SJCRH30 (cell line): ENCODE measurements at regions not wholly inside any gene's neighbourhood (a gene's known extent, or its start where the extent isn't known, plus 50 kb on each side); places are given as distances from the start of the nearest gene placed in this dataset.

Experiments
- DNase-seq, 2 experiments: peaks; one replicate each; pipeline ENCODE4 v3.0.0-alpha.2; 2015 to 2020
- H3K27ac ChIP-seq: fragments of 250-450 bp; sonication (Bioruptor Pico); 2 replicates; pipeline ENCODE4 v1.5.1; 2020; ENCODE audit warnings: mild to moderate bottlenecking, moderate library complexity
- H3K27me3 ChIP-seq: fragments of 250-450 bp; sonication (Bioruptor Pico); 2 replicates; pipeline ENCODE4 v1.5.1; 2020; ENCODE audit warnings: mild to moderate bottlenecking, moderate library complexity
- H3K36me3 ChIP-seq: fragments of 250-450 bp; sonication (Bioruptor Pico); 2 replicates; pipeline ENCODE4 v1.5.1; 2020; ENCODE audit warnings: mild to moderate bottlenecking, moderate library complexity
- H3K4me1 ChIP-seq: fragments of 250-450 bp; sonication (Bioruptor Pico); 2 replicates; pipeline ENCODE4 v1.5.1; 2020; ENCODE audit warnings: mild to moderate bottlenecking, moderate library complexity
- H3K4me3 ChIP-seq: fragments of 250-450 bp; sonication (Bioruptor Pico); 2 replicates; pipeline ENCODE4 v1.5.1; 2020; ENCODE audit warnings: mild to moderate bottlenecking, moderate library complexity
- H3K9me3 ChIP-seq: fragments of 250-450 bp; sonication (Bioruptor Pico); replicated peaks from 2 replicates; pipeline ENCODE4 v1.5.1; 2020; ENCODE audit warnings: mild to moderate bottlenecking, moderate library complexity

DNA sequence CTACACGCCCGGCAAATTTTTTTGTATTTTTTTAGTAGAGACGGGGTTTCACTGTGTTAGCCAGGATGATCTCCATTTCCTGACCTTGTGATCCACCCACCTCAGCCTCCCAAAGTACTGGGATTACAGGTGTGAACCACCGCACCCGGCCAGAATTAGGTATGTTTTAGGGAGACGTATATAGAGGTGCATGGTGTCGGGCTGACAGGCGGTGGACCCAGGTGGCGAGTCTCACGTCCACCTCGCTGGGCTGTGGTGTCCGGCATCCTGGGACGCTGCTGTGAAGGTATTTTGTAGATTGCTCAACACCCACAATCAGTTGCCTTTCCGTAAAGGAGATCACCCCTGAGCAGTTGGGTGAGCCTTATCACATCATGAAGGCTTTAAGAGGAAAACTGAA is 728.6 kb downstream of the BRD1 start:
- DNase-seq, result no peak
- Histone ChIP-seq H3K27ac (no peak overlapping the region), H3K36me3 (no peaks in the 10 kb centered on the region), H3K4me1 (no peaks in the 10 kb centered on the region), H3K4me3 (no peak overlapping the region), H3K27me3 (peaks cover 69% of the 10 kb centered on the region), H3K9me3 (no peaks in the 10 kb centered on the region)

GRCh38 chr22:49097966-49098365 is 729.7 kb downstream of the BRD1 start:
- Histone ChIP-seq H3K27me3 (peaks cover 59% of the 10 kb centered on the region), H3K4me3 (no peak overlapping the region), H3K9me3 (no peaks in the 10 kb centered on the region), H3K4me1 (no peaks in the 10 kb centered on the region), H3K36me3 (no peaks in the 10 kb centered on the region), H3K27ac (no peak overlapping the region)
- DNase-seq, result no peak

DNA sequence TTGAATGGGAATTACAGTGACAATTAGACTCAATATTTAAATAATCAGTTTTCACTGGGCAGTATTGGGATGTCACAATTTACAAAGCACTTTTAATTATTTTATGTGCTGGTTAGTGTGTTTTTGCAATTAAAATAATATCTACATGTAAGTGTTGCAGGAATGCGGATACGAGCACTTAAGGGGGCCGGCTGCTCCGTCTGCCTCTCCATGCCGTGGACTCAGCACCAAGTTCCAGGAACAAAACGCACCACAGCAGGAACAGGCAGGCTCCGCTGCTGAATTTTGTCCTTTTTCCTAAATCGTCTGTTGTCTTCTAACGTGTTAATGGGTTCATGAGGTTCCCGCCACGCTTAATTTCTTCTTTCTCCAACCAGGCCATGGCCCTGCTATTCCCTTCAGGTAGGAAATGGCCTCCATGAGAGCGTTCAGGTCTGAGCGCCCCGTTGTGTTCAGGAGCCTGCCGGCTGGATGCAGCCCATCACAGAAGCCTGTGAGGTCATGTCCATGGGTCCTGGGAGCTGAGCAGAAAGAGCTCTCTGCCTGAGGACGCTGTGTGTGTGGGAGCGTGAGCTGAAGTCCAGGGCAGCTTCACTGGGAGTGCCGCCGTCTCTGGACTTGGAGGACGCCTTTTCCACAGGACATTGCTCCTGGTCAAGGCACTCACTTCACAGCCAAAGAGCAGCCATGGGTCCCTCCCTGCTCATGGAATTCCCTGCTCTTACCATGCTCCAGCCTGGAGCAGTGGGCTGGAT is 730.3 kb downstream of the BRD1 start:
- Histone ChIP-seq H3K27me3 (peaks cover 58% of the 10 kb centered on the region), H3K9me3 (no peaks in the 10 kb centered on the region), H3K4me3 (no peak overlapping the region), H3K27ac (no peak overlapping the region), H3K4me1 (no peaks in the 10 kb centered on the region), H3K36me3 (no peaks in the 10 kb centered on the region)
- DNase-seq, result no peak

- Histone ChIP-seq H3K36me3 (no peaks in the 10 kb centered on the region), H3K9me3 (no peaks in the 10 kb centered on the region), H3K4me3 (no peak overlapping the region), H3K27ac (no peak overlapping the region), H3K4me1 (no peaks in the 10 kb centered on the region), H3K27me3 (peaks cover 56% of the 10 kb centered on the region)
- DNase-seq, result no peak
These were observed 731.2 kb downstream of the BRD1 start for GRCh38 chr22:49096476-49096875.

- H3K27me3 ChIP-seq, result peaks cover 55% of the 10 kb centered on the region
- H3K36me3 ChIP-seq, result no peaks in the 10 kb centered on the region
- H3K9me3 ChIP-seq, result no peaks in the 10 kb centered on the region
- no peak overlapping the region for H3K27ac ChIP-seq
- H3K4me1 ChIP-seq, result no peaks in the 10 kb centered on the region
- H3K4me3 ChIP-seq, result no peak overlapping the region
- DNase-seq, result no peak
These were observed 732.3 kb downstream of the BRD1 start for GRCh38 chr22:49095366-49095765.

- no peak for DNase-seq
- Histone ChIP-seq H3K4me3 (no peak overlapping the region), H3K36me3 (no peaks in the 10 kb centered on the region), H3K4me1 (no peaks in the 10 kb centered on the region), H3K27ac (no peak overlapping the region), H3K9me3 (no peaks in the 10 kb centered on the region), H3K27me3 (peaks cover 55% of the 10 kb centered on the region)
These were observed 732.8 kb downstream of the BRD1 start for GRCh38 chr22:49094858-49095257.

DNA sequence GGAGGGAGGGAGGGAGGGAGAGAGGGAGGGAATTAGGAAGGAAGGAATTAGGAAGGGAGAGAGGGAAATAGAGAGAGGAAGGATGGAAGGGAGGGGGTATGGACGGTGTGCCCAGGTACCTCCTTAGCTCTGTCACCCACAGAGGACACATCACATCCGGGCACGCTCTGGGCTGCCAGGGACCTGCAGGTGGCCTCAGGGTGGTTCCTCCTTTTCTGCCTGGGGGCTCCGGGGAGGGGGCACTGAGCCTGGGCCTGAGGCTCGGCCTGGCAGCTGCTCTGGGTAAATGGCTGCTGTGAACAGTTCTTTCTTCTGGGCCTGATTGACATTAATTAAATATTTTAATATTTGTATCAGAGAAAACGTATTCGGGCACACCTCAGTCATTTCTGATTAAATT is 733.5 kb downstream of the BRD1 start:
- H3K27ac ChIP-seq, result no peak overlapping the region
- no peaks in the 10 kb centered on the region for H3K9me3 ChIP-seq
- H3K4me1 ChIP-seq, result no peaks in the 10 kb centered on the region
- no peak overlapping the region for H3K4me3 ChIP-seq
- H3K36me3 ChIP-seq, result no peaks in the 10 kb centered on the region
- no peak for DNase-seq
- peaks cover 56% of the 10 kb centered on the region for H3K27me3 ChIP-seq

- no peak for DNase-seq
- Histone ChIP-seq H3K27me3 (peaks cover 61% of the 10 kb centered on the region), H3K27ac (no peak overlapping the region), H3K36me3 (no peaks in the 10 kb centered on the region), H3K9me3 (no peaks in the 10 kb centered on the region), H3K4me3 (no peak overlapping the region), H3K4me1 (no peaks in the 10 kb centered on the region)
These were observed 734.3 kb downstream of the BRD1 start for GRCh38 chr22:49093192-49093880.

DNA sequence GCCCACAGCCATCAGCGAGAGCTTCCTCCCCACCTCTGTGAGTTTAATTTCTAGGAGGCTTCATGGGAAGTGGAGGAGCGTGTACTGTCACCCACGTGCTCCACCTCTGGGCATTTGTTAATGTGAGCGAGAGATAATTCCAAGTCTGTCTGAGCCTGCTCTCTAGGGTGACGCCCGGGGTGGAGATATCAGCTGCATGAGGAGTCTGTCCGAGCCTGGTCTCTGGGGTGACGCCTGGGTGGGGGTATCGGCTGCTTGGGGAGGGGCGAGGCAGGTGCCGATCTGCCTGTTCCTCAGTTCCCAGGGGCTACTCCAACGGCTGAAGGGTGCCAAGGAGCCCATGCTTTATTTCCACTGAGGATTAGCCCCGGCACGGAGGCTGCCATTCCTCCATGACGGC is 735.0 kb downstream of the BRD1 start:
- Histone ChIP-seq H3K27ac (no peak overlapping the region), H3K9me3 (no peaks in the 10 kb centered on the region), H3K4me3 (no peak overlapping the region), H3K27me3 (peaks cover 55% of the 10 kb centered on the region), H3K36me3 (no peaks in the 10 kb centered on the region), H3K4me1 (no peaks in the 10 kb centered on the region)
- DNase-seq, result no peak

- Histone ChIP-seq H3K4me1 (no peaks in the 10 kb centered on the region), H3K27me3 (peaks cover 55% of the 10 kb centered on the region), H3K27ac (no peak overlapping the region), H3K36me3 (no peaks in the 10 kb centered on the region), H3K9me3 (no peaks in the 10 kb centered on the region), H3K4me3 (no peak overlapping the region)
- no peak for DNase-seq
These were observed 735.6 kb downstream of the BRD1 start for GRCh38 chr22:49091917-49092545.

DNA sequence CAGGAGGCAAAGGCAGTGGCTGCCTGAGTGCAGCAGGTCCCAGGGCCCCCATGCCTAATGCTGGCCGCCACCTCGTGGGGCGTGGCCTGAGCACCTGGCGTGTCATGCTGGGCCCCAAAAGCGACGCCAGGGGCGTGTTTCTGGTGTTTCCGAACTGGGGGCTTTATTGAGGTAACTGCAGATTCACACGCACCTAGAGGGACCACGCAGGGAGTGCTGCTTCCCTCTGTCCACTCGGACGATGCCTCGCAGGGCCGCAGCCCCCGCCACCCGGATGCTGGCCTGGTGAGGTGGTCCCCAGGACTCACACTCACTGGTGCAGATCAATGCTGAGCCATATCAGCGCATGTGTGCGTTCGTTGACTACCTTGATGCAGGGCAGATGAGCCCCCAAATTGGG is 736.2 kb downstream of the BRD1 start:
- Histone ChIP-seq H3K4me1 (no peaks in the 10 kb centered on the region), H3K9me3 (no peaks in the 10 kb centered on the region), H3K4me3 (no peak overlapping the region), H3K27ac (no peak overlapping the region), H3K27me3 (peaks cover 61% of the 10 kb centered on the region), H3K36me3 (no peaks in the 10 kb centered on the region)
- no peak for DNase-seq

- H3K9me3 ChIP-seq, result no peaks in the 10 kb centered on the region
- DNase-seq, result no peak
- no peaks in the 10 kb centered on the region for H3K4me1 ChIP-seq
- peaks cover 68% of the 10 kb centered on the region for H3K27me3 ChIP-seq
- no peak overlapping the region for H3K4me3 ChIP-seq
- no peak overlapping the region for H3K27ac ChIP-seq
- no peaks in the 10 kb centered on the region for H3K36me3 ChIP-seq
These were observed 736.9 kb downstream of the BRD1 start for GRCh38 chr22:49090853-49091135.

GRCh38 chr22:49090061-49090852 is 737.4 kb downstream of the BRD1 start:
- Histone ChIP-seq H3K9me3 (no peaks in the 10 kb centered on the region), H3K27me3 (peaks cover 73% of the 10 kb centered on the region)
- DNase-seq, result no peak

DNA sequence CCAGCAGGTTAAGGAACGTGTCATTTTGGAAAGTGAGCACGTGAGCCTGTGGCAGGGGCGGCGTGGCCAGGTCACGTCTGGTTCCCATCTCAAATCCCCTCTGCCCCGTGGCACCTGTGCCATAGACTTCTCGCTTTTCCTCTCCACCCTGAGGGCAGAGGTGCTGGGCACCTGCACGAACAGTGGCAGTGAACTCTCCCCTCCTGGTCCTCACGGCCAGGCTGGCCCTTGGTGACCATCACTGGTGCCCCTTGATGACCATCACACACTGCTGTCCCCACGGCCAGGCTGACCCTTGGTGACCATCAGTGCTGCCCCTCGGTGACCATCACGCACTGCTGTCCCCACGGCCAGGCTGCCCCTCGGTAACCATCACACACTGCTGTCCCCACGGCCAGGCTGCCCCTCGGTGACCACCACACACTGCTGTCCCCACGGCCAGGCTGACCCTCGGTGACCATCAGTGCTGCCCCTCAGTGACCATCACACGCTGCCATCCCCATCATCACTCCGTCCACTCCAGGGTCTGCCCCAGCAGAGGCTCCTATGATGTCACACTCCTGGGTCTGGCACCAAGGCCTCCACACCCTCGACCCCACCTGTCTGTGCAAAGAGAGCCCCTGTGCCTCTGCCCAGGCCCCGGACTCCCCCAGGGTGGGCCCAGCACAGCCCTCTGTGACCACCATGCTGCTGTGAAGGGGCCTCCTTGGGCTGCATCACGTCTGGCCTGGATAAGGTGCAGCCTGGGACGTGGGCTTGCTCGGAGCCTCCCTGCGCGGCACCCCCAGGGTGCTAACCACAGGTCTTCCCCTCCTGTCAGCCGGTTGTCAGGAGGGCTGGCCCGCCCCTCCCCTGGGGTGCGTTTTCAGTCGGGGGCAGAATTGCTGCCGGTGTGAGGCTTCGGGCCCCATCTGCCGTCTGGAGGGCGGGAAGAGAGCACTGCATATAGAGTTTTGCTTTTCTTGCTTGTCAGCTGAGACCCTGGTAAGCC is 738.6 kb downstream of the BRD1 start:
- Histone ChIP-seq H3K27ac (no peak overlapping the region), H3K9me3 (no peaks in the 10 kb centered on the region), H3K27me3 (peaks cover 72% of the 10 kb centered on the region), H3K4me1 (no peaks in the 10 kb centered on the region), H3K36me3 (no peaks in the 10 kb centered on the region), H3K4me3 (no peak overlapping the region)
- no peak for DNase-seq

More at GRCh38 chr22:49090061-49090852, 737.4 kb downstream of the BRD1 start:
- Histone ChIP-seq H3K4me1 (no peaks in the 10 kb centered on the region), H3K36me3 (no peaks in the 10 kb centered on the region), H3K4me3 (no peak overlapping the region), H3K27ac (no peak overlapping the region)
